Left ventricle myocardium inferior (tissue), 1 donor: ENCODE measurements at regions not wholly inside any gene's neighbourhood (a gene's known extent, or its start where the extent isn't known, plus 50 kb on each side); places are given as distances from the start of the nearest gene placed in this dataset.
"Not testable (repeated sequence)": the region's sequence is repeated elsewhere in the genome, so short reads cannot be mapped to it uniquely, and the experiment has no call there.

Experiments
- DNase-seq: peaks from one replicate; pipeline ENCODE4 v3.0.0-alpha.2; 2020
- H3K27ac ChIP-seq: fragments of 200-600 bp; replicated peaks from 2 replicates; pipeline ENCODE4 v1.8.0; 2021
- H3K27me3 ChIP-seq: fragments of 200-600 bp; 2 replicates; pipeline ENCODE4 v1.8.0; 2021; ENCODE audit warnings: low read depth
- H3K36me3 ChIP-seq: fragments of 200-600 bp; 2 replicates; pipeline ENCODE4 v1.8.0; 2021
- H3K4me1 ChIP-seq: fragments of 200-600 bp; 2 replicates; pipeline ENCODE4 v1.8.0; 2021
- H3K4me3 ChIP-seq: fragments of 200-600 bp; 2 replicates; pipeline ENCODE4 v1.8.0; 2021; ENCODE audit warnings: mild to moderate bottlenecking, moderate library complexity
- H3K9me3 ChIP-seq: fragments of 200-600 bp; replicated peaks from 2 replicates; pipeline ENCODE4 v1.8.0; 2021
- intact Hi-C: fragments of 100-400 bp; cut with micrococcal nuclease; formaldehyde crosslinking; loops from one replicate; pipeline ENCODE4 v1.11.0; 2022
- TF ChIP-seq, protein P1 (sequence below): fragments of 200-600 bp; IDR thresholded peaks from 2 replicates; pipeline ENCODE4 v1.8.0; 2021; ENCODE audit warnings: antibody characterized with exemption, mild to moderate bottlenecking, borderline replicate concordance
- donor health status: DM: no; HTN: yes; CAD: no; lungs with severe emphysema.

DNA sequence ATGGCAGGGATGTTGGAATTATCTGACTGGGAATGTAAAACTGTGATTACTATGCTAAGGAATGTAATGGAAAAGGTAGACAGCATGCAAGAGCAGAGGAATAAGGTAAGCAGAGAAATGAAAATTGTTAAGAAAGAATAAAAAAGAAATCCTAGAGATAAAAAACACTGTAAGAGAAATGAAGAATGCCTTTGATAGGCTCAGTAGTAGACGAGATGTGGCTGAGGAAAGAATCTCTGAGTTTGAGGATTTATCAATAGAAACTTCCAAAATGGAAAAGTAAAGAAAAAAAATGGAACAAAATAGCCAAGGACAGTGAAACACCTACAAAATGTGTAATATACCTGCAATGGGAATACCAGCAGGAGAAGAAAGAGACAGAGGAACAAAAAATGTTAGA, 468.5 kb upstream of the PIK3R1 start:
- Histone ChIP-seq H3K9me3 (peaks cover 23% of the 10 kb centered on the region), H3K36me3 (no peaks in the 10 kb centered on the region), H3K4me3 (no peak overlapping the region), H3K27me3 (no peaks in the 10 kb centered on the region), H3K4me1 (no peaks in the 10 kb centered on the region), H3K27ac (no peak overlapping the region)
- DNase-seq, result no peak
- TF ChIP-seq, protein P1, sequence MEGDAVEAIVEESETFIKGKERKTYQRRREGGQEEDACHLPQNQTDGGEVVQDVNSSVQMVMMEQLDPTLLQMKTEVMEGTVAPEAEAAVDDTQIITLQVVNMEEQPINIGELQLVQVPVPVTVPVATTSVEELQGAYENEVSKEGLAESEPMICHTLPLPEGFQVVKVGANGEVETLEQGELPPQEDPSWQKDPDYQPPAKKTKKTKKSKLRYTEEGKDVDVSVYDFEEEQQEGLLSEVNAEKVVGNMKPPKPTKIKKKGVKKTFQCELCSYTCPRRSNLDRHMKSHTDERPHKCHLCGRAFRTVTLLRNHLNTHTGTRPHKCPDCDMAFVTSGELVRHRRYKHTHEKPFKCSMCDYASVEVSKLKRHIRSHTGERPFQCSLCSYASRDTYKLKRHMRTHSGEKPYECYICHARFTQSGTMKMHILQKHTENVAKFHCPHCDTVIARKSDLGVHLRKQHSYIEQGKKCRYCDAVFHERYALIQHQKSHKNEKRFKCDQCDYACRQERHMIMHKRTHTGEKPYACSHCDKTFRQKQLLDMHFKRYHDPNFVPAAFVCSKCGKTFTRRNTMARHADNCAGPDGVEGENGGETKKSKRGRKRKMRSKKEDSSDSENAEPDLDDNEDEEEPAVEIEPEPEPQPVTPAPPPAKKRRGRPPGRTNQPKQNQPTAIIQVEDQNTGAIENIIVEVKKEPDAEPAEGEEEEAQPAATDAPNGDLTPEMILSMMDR, result no peak
- intact Hi-C loops, result no loop called here

DNA sequence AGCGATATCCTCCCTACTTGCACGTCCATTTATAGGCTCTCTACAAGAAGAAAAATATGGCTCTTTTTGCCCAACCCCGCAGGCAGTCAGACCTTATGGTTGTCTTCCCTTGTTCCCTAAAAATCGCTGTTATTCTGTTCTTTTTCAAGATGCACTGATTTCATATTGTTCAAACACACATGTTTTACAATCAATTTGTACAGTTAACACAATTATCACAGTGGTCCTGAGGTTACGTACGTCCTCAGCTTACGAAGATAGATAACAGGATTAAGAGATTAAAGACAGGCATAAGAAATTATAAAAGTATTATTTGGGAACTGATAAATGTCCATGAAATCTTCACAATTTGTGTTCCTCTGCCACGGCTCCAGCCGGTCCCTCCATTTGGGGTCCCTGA, 468.9 kb upstream of the PIK3R1 start:
- intact Hi-C loops, DNase-seq, H3K27ac ChIP-seq, H3K36me3 ChIP-seq, H3K4me3 ChIP-seq, H3K4me1 ChIP-seq, H3K27me3 ChIP-seq: not testable (repeated sequence)
- peaks cover 20% of the 10 kb centered on the region for H3K9me3 ChIP-seq

DNA sequence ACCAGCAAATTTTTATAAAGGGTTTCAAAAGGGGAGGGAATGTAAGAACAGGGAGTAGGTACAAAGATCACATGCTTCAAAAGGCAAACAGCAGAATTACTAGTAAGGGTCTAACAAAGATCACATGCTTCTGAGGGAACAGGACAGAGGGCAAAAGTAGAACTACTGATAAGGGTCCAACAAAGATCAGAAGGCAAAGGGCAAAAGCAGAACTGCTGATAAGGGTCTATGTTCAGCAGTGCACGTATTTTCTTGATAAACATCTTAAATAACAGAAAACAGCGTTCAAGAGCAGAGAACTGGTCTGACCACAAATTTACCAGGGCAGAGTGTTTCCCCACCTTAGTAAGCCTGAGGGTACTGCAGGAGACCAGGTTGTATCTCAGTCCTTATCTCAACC, 469.5 kb upstream of the PIK3R1 start:
- H3K27ac ChIP-seq, result no peak overlapping the region
- intact Hi-C loops, result no loop called here
- no peaks in the 10 kb centered on the region for H3K36me3 ChIP-seq
- peaks cover 20% of the 10 kb centered on the region for H3K9me3 ChIP-seq
- no peak overlapping the region for H3K4me3 ChIP-seq
- H3K4me1 ChIP-seq, result no peaks in the 10 kb centered on the region
- no peaks in the 10 kb centered on the region for H3K27me3 ChIP-seq
- TF ChIP-seq, protein P1, result no peak
- no peak for DNase-seq

DNA sequence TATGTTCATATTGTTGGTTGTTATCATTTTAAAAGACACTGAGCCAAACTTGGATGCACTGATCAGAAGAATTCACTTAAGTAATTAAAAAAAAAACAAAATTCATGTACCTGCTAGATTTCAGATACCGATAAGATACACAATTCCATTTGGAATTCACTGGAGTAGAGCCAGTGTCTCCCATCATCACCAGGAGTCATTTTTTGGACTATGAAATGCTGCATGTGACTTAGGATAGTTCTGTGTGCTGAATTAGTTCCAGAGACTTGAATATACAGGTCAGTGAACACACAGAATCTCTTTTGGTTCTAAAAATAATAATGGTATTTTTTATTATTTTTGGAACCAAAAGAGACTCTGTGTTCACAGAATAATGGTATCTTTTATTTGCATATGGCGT, 482.6 kb upstream of the PIK3R1 start:
- Histone ChIP-seq H3K27me3 (no peaks in the 10 kb centered on the region), H3K9me3 (peaks cover 9% of the 10 kb centered on the region), H3K4me3 (no peak overlapping the region), H3K27ac (no peak overlapping the region), H3K4me1 (peaks cover 11% of the 10 kb centered on the region), H3K36me3 (no peaks in the 10 kb centered on the region)
- intact Hi-C loops, result no loop called here
- no peak for DNase-seq
- TF ChIP-seq, protein P1, result no peak

DNA sequence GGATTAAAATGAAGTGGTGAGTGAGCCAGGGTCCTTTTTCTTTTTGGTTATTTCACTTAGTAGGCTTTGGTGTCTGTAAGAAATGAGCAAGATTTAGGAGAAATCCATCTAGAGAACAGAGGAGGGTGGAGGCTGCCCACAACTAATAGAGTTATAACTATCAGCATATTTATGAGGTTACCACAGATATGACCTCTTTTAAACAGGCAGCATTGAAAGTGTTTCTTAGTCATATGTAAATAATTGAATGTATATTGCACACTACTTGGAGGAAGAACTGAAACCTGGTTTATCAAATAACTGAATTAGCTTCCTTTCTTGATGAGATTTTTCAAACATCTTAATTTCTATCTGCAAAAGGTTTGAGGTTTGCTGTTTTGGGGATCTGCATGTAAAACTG, 483.1 kb upstream of the PIK3R1 start:
- intact Hi-C loops, result no loop called here
- H3K4me1 ChIP-seq, result peaks cover 11% of the 10 kb centered on the region
- peaks cover 9% of the 10 kb centered on the region for H3K9me3 ChIP-seq
- TF ChIP-seq, protein P1, result no peak
- no peak overlapping the region for H3K27ac ChIP-seq
- H3K4me3 ChIP-seq, result no peak overlapping the region
- no peaks in the 10 kb centered on the region for H3K36me3 ChIP-seq
- no peaks in the 10 kb centered on the region for H3K27me3 ChIP-seq
- no peak for DNase-seq

DNA sequence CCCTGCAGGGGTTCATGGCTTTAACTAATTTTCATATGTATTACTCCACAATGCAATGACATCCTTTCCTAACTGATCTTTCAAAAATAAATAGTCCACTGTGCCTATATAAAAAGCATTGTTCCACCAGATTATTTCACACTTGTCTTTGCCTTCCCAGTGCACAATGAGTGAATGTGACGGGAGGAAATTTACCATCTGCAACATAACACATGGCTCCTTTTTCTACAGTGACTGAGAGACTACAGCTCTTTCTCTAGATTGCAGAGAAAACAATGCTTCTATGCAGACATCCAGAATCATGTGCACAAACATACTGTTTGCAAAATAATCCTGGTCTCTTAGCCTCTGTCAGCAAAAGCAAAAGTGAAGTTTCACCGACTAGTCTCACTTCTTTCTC, 483.7 kb upstream of the PIK3R1 start:
- H3K9me3 ChIP-seq, result peaks cover 9% of the 10 kb centered on the region
- H3K36me3 ChIP-seq, result no peaks in the 10 kb centered on the region
- H3K27ac ChIP-seq, result no peak overlapping the region
- no peaks in the 10 kb centered on the region for H3K27me3 ChIP-seq
- no peak for DNase-seq
- TF ChIP-seq, protein P1, result no peak
- peaks cover 11% of the 10 kb centered on the region for H3K4me1 ChIP-seq
- intact Hi-C loops, result no loop called here
- no peak overlapping the region for H3K4me3 ChIP-seq
